ENCODE measurements at regions not wholly inside any gene's neighbourhood (a gene's known extent, or its start where the extent isn't known, plus 50 kb on each side); places are given as distances from the start of the nearest gene placed in this dataset.

- H2BK15ac ChIP-seq (ENCODE audit: low read length): no peak overlapping the region
- no peaks in the 10 kb centered on the region for H4K20me1 ChIP-seq (replicated peaks in 1 of 2; ENCODE audit: control insufficient read depth in 1 of 2, insufficient read depth in 2 of 2, low read length in 2 of 2)
- no peaks in the 10 kb centered on the region for H3K79me1 ChIP-seq (ENCODE audit: low read depth, low read length)
- FAIRE-seq: no peak
- no peaks in the 10 kb centered on the region for H3K79me2 ChIP-seq (ENCODE audit: control insufficient read depth in 1 of 2, insufficient read depth in 2 of 2, low read length in 2 of 2)
- H3K36me3 ChIP-seq (ENCODE audit: control insufficient read depth in 2 of 4, insufficient read depth in 4 of 4, low read length in 3 of 4): no peaks in the 10 kb centered on the region
- no peak overlapping the region for H3K23ac ChIP-seq (ENCODE audit: insufficient read length)
- DNase-seq (ENCODE audit: low read depth in 1 of 2, low spot score in 2 of 2): no peak
- 88% methylated on average over 5 of the region's 5 CpGs; no CpG with 5 or more reads in 1 of the 2 experiments for WGBS, 2 experiments (ENCODE audit: extremely low coverage in 1 of 2, insufficient coverage in 1 of 2, insufficient read length in 1 of 2, insufficient replicate concordance in 2 of 2, low coverage in 1 of 2, low lambda C conversion rate in 2 of 2, missing lambda C conversion rate in 1 of 2)
- no peak overlapping the region for H2AK5ac ChIP-seq (ENCODE audit: low read depth, low read length)
- H4K91ac ChIP-seq (replicated peaks; ENCODE audit: insufficient read length, low read length): no peak overlapping the region
- H2BK120ac ChIP-seq (replicated peaks; ENCODE audit: low read depth, low read length): no peak overlapping the region
- H3K4ac ChIP-seq (replicated peaks; ENCODE audit: insufficient read length, low read depth, low read length): no peak overlapping the region
- no peak overlapping the region for H3K14ac ChIP-seq (ENCODE audit: insufficient read length)
- no peak overlapping the region for H3K18ac ChIP-seq (ENCODE audit: extremely low read depth, low read length)
- no peak overlapping the region for H3K27ac ChIP-seq (ENCODE audit: low read depth, low read length)
- H3K9ac ChIP-seq (replicated peaks in 1 of 4; ENCODE audit: extremely low read depth in 1 of 4, low read depth in 3 of 4, low read length in 3 of 4): no peak overlapping the region
- POLR2A ChIA-PET (ENCODE audit: partially characterized antibody): no interaction called here
- peaks cover 8 to 9% of the 10 kb centered on the region in 2 experiments for H3K9me3 ChIP-seq (ENCODE audit: insufficient read depth in 2 of 2, low read depth in 1 of 2, low read length in 1 of 2)
- H3K27me3 ChIP-seq (replicated peaks in 1 of 4; ENCODE audit: control insufficient read depth in 3 of 4, extremely low read depth in 1 of 4, insufficient read depth in 3 of 4, low read length in 3 of 4): no peaks in the 10 kb centered on the region
- peaks cover 0 to 2% (median 0%) of the 10 kb centered on the region in 4 experiments; a peak in 1 of 7 replicates for H3K4me1 ChIP-seq (replicated peaks in 1 of 4; ENCODE audit: control insufficient read depth in 3 of 4, insufficient read depth in 4 of 4, low read length in 3 of 4)
- no peak overlapping the region for H3K4me3 ChIP-seq (ENCODE audit: extremely low read depth in 1 of 4, insufficient read depth in 2 of 4, low read depth in 3 of 4, low read length in 4 of 4)
- no peak overlapping the region for H2BK5ac ChIP-seq (ENCODE audit: low read depth, low read length)
- H3K56ac ChIP-seq (replicated peaks; ENCODE audit: insufficient read length, low read depth, low read length): no peak overlapping the region
- no peak overlapping the region for H4K8ac ChIP-seq (ENCODE audit: extremely low read depth, insufficient read depth, low read length)
- no peak overlapping the region for H2BK20ac ChIP-seq (ENCODE audit: low read length)
- no peaks in the 10 kb centered on the region for H3K23me2 ChIP-seq (ENCODE audit: low read depth, low read length)
- H3K4me2 ChIP-seq (ENCODE audit: insufficient read depth in 1 of 2, low read depth in 2 of 2, low read length in 2 of 2): no peak overlapping the region
- H4K5ac ChIP-seq (ENCODE audit: insufficient read length, low read depth, low read length): no peak overlapping the region
- H2AFZ ChIP-seq (ENCODE audit: low read length): no peak overlapping the region
- CTCF ChIA-PET (ENCODE audit: partially characterized antibody): interaction anchor here (0.7 kb wide), 2 partner anchors 296 to 1089 kb away, joined by 3 to 4 read pairs; no protein-coding TSS in a partner anchor
- no peak overlapping the region for H2BK12ac ChIP-seq (ENCODE audit: low read depth, low read length)
- TF ChIP-seq TAF7 (optimal IDR thresholded peaks at IDR 0.05; ENCODE audit: borderline replicate concordance, low read depth, low read length): no peak
- TF ChIP-seq CTCF (IDR thresholded peaks at IDR 0.05; ENCODE audit: control extremely low read depth in 1 of 3, insufficient read depth in 1 of 3, low read depth in 1 of 3, low read length in 3 of 3): no peak
- no peak for TF ChIP-seq EZH2 (IDR thresholded peaks at IDR 0.05; ENCODE audit: low read depth, low read length, severe bottlenecking)
- no peak for TF ChIP-seq JUN (IDR thresholded peaks at IDR 0.05; ENCODE audit: low read depth, low read length)
- TF ChIP-seq RNF2 (IDR thresholded peaks at IDR 0.05; ENCODE audit: borderline replicate concordance, low read depth, low read length, missing control alignments, poor library complexity, severe bottlenecking): no peak
- no peak for TF ChIP-seq CBX8 (IDR thresholded peaks at IDR 0.05; ENCODE audit: borderline replicate concordance, low read depth, low read length)
- TF ChIP-seq SP2 (IDR thresholded peaks at IDR 0.05; ENCODE audit: low read length): no peak
- no peak for TF ChIP-seq ATF2 (IDR thresholded peaks at IDR 0.05; ENCODE audit: low read length)
These were observed 696.8 kb upstream of the SOX9 start for GRCh38 chr17:71423871-71424546.
